ENCODE measurements at regions not wholly inside any gene's neighbourhood (a gene's known extent, or its start where the extent isn't known, plus 50 kb on each side); places are given as distances from the start of the nearest gene placed in this dataset.

DNA sequence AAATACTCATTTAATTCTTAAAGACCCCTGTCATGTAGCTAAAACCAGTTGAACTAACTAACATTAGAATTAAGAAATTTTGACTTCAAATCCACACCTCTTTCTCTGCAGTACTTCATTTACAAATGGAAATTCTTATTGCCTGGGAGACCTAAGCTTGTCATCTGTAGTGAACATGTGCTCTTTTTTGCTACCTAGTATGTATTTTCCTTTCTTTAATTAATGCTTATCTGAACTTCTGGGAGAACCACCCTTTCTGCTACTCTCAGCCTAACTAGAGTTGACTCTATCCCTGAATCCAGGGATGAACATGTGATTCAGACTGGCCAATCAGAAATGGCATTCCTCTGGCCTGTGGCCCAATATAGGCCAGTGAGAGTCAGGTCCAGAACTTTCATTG, 75.9 kb upstream of the A1CF start:
- TF ChIP-seq, protein P1, sequence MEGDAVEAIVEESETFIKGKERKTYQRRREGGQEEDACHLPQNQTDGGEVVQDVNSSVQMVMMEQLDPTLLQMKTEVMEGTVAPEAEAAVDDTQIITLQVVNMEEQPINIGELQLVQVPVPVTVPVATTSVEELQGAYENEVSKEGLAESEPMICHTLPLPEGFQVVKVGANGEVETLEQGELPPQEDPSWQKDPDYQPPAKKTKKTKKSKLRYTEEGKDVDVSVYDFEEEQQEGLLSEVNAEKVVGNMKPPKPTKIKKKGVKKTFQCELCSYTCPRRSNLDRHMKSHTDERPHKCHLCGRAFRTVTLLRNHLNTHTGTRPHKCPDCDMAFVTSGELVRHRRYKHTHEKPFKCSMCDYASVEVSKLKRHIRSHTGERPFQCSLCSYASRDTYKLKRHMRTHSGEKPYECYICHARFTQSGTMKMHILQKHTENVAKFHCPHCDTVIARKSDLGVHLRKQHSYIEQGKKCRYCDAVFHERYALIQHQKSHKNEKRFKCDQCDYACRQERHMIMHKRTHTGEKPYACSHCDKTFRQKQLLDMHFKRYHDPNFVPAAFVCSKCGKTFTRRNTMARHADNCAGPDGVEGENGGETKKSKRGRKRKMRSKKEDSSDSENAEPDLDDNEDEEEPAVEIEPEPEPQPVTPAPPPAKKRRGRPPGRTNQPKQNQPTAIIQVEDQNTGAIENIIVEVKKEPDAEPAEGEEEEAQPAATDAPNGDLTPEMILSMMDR (IDR thresholded peaks at IDR 0.05): no peak
- no peak for TF ChIP-seq POLR2A (IDR thresholded peaks at IDR 0.05)

Measured in body of pancreas (tissue), 4 donors.